Stromal cell of bone marrow (primary cell): ENCODE measurements at regions not wholly inside any gene's neighbourhood (a gene's known extent, or its start where the extent isn't known, plus 50 kb on each side); places are given as distances from the start of the nearest gene placed in this dataset.
A peak's percentile ranks its signal among the peaks of the same experiment; 100 is the strongest.

Experiments used
- DNase-seq: peaks from one replicate; pipeline ENCODE4 v3.0.0-alpha.2; 2012; ENCODE audit warnings: low read depth

DNA sequence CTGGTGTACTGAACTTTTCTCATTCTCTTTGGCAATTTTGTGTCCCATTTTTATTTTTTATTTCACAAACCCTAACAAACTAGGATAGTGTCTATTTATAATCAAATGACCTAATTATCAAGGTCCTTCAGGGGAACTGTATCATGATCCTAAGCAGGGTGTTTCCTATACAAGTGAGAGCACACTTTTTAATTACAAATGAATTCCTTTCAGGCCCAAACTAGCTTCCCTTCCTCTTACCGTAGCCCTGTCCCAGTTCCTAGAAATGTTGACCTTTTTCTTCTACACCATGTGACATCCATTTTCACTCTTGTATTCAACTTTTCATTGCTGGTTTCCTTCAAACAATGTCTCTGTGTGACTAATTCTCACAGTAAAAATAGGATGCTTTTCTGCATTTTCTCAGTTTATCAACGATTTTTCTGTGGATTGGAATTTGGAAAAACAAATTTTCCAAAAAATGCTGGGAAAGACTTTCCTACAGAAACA lies 411.4 kb downstream of the CCDC91 start:
- DNase-seq, result no peak

DNA sequence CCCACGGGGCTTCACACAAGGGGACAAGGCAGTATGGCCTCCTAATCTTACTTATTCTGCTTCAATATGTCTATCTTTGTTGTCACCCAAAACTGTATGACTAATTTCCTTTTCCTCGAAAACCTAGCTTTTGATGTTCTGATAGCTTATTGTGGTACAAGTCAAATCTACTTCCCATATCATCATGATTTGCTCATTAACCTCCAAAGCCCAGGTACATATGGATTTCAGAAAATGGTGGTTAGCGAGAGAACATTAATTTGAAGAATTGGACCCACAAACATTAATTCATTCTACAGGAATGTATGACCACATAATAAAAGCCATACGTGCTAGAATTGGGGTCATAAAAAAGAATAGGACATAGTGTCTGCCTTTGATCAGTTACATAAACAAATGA lies 412.5 kb downstream of the CCDC91 start:
- DNase-seq, result no peak

DNA sequence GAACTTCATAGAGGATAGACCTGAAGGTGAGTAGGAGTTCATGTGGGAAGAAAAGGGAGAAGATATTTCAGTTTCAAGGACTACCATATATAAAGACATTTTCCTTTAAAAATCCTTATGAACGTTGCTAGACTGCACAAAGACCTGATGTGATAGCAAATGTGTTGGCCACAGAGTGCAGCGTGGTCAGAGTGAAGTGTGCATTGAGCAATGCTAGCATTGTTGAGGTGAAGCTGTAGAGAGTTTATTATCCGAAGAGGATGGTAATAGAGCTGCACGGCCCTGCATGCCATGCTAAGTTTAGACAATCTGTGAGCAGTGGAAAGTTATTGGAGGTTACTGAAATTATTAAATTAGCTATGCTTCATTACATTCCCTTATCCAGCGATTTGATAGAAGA lies 413.0 kb downstream of the CCDC91 start:
- no peak for DNase-seq

DNA sequence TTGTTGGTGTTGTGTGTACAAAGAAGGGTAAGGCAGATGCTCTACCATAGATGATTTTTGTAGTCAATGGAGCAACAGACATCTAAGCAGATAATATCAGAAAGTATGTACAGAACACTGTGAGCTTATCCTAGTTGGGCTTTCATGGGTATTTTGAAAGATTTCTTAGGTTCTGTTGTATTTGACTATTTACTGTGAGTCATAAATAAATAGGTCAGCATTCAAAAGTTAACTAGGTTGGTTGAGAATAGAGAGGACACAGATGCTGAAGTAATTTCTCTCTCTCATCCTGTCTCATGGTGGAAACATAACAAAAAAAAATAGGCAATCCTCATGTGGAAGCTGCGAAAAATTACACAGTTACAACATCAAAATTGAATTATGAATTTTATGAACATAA lies 413.5 kb downstream of the CCDC91 start:
- DNase-seq, result no peak

DNA sequence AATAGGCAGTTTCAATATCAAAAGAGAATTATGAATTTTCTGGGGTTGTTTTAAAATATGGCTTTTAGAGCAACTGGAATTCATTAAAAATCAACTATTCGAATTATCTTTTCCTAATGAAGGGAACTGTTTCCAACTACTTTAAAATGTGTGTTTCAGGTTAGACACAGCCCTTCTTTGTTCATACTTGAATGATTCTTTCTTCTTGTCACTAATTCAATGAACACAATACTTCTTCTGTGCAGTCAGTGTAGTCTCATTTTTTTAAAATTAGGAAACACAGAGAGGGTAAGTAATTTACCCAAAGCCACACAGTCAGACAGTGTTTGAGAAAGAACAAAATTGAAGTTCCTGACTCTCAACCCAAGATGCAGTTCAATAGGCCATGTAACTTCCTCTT lies 414.0 kb downstream of the CCDC91 start:
- DNase-seq, result no peak

DNA sequence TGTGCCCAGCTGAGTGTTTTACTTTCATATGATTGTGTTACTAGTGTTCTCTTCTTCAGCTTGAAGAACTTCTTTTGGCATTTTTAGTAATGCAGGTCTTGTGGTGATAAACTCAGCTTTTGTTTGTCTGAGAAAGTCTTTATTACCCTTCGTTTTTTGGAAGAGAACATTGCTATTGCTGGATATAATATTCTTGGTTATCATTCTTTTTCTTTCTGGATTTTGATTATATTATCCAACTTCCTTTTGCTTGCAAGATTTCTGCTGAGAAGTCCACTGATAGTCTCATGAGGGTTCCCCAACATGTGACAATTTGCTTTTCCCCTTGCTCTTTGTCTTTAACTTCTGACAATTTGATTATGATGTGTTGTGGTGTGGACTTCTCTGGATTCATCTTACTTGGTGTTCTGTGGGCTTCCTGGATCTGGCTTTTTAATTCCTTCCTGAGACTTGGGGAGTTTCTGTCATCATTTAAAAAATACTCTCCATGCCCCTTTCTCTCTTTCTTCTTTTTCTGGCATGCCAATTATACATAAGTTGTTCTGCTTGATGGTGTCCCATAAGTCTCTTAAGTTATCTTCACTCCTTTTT lies 416.8 kb downstream of the CCDC91 start:
- no peak for DNase-seq

DNA sequence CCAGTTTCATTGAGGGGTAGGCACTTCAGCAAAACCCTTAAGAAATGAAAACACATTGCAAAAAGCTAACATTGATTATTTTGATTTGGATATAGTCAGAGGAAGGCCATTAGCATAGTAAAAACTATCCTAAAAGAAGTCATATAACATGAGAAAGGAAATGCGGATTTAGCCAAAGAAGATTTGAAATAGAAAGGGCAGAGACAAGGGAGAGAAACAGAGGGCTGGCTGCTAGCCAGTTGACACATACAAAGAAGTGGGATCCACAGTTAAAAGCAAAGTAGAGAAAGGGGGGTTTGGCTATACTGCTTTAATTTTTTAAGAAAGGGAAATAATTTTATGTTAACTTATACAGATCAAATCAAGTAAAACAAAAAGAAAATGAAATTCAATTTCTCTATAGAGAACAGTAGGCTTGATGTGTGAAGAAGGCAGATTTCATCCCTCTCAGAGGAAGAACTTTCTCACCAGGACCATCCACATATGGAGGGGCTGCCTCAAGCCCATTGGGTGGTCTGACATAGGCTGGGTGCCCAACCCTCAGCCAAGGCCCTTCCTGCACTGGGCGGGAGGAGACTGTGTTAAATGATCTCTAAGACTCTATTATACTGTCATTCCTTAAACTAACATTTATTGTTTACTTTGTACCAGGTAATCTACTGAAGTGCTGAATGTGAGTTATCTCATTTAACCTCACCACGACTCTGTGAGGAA lies 420.3 kb downstream of the CCDC91 start:
- no peak for DNase-seq

DNA sequence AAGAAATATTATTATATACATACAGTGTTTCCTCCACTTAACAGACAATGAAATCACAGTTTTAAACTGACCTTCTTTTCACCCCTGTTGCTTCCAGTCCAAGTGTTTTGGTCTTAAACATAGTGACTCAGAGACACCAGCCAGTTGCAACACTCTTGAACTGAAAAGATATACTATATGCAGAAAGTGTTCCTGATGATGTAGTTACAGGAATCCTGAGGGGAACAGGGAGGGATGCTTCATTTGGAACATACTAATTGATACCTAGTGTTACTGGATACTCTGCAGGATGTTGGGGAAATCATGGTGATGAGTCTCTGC lies 420.8 kb downstream of the CCDC91 start:
- peak; percentile 92 for DNase-seq

DNA sequence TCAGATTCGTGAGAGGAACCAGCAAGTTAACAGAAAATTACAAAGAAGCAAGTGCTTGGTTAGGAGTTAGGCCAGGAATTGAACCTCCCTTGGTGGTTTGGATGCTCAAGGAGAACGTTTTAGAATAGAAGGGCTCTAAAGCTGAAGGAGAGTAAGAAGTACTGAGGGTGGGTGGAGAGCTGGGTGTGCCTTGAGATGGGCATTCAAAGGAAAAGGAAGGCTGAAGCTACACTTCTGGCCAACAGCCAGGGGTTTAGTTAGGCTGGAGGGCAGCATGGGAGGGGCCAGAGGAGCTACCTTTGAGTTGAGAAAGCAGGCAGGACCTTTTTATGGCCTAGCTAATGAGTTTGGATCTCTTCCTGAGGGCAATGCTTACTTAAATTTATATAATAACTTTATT lies 421.2 kb downstream of the CCDC91 start:
- DNase-seq, result no peak

DNA sequence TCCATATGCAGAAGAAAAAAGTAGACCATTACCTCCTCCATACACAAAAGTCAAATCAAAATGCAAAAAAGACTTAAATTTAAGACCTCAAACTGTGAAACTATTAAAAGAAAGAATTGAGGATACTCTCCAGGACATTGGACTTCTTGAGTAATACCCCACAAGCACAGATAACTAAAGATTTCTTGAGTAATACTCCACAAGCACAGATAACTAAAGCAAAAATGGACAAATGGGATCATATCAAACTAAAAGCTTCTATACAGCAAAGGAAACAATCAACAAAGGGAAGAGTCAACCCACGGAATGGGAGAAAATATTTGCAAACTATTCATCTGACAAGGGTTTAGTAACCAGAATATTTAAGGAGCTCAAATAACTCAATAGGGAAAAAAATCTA lies 427.9 kb downstream of the CCDC91 start:
- DNase-seq, result no peak

DNA sequence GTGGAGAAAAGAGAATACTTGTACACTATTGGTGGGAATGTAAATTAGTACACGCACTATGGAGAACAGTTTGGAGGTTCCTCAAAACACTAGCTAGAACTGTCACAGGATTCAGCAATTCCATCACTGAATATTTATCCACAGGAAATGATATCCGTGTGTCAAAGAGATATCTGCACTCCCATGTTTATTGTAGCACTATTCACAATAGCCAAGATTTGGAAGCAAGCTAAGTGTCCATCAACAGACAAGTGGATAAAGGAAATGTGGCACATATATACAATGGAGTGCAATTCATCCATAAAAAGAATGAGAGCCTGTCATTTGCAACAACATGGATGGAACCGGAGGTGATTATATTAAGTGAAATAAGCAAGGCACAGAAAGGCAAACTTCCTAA lies 428.5 kb downstream of the CCDC91 start:
- no peak for DNase-seq

DNA sequence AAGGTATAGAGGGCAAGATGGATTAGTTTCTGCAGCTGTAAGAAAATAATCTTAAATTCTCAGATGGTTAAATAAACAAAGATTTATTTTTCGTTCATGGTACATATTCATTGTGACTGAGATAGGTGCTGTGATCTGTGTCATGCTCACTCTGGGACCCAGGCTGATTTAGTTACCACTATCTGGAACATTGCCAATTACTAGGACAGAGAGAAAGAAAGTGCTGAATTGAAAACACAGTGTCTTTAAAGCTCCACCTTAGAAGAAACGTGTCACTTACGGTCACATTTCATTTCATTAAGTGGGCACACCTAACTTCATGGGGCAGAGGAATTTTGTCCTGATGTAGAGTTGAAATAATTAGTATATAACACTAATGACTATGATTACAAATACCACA lies 430.0 kb downstream of the CCDC91 start:
- no peak for DNase-seq

DNA sequence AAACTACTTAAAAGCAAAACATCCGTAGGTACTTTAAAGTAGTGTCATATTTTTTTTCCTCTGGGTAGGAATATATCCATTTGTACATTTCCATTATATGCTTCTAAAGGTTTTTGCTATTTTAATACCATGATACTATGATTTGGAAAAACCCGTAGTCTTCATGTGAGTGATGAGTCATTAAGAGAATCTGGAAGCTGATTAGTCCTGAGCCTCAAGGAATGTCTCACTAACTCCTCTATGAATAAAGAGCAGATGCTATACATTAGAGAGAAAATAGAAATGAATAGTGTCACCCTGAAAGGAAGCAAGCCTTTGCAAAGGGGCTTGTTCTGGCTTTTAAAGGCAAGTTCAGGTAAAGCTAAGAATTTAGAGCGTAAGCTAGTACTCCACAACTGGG lies 432.1 kb downstream of the CCDC91 start:
- peak; percentile 25 for DNase-seq

DNA sequence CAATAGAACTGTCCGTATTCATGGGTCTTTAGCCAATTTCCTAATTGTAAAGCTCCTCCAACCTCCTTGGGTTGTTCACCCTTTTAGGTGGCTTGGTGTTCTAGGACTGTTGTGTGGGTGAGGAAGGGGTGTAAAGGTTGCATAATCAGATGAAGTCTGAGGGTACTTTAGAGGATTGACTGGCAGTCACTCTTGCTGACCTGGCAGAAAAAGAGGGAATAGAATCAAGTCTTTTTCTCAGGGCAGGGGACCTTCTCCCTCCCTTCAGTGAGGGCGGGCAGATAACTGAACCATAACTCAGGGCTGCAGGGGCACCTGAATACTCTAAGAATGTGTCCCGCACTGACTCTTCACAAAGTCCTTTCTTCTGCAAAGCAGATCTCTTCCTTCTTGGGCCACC lies 436.2 kb downstream of the CCDC91 start:
- DNase-seq, result no peak

DNA sequence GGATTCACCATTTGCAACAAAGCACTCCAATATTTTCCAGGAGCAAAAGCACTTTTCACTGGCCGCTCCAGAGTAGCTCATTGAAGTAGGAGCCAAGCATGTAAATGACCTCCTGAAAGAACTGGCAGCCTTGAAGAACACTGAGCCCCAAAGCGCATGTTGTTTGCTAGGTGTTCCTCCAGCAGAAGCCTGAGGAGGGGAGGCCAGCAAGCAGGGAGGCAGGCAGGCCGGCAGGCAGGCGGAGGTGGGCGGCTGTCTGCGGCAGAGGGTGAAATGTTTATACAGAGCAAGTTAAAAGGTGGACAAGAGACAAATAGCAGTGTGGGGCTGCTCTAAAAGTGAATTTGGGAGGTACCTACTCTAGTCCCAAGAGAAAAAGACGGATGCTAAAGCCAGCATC lies 439.4 kb downstream of the CCDC91 start:
- DNase-seq, result no peak

DNA sequence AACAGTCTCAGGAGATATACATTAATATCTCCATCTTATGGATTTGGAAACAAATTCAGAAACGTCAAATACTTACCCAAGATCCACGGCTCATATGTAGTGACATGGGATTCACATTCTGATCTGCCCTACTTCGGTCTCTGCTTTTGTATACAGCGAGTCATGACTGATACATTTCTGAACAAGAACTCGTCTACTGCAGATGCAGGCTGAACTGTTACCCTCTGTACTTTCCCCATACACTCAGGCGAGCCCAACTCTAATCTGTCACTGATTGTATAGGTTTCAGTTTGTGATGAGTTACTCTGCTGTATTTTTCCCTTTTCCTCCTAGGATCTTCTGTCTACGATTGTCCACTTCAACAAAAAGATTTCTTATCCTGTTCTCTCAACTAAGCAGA lies 441.6 kb downstream of the CCDC91 start:
- no peak for DNase-seq

DNA sequence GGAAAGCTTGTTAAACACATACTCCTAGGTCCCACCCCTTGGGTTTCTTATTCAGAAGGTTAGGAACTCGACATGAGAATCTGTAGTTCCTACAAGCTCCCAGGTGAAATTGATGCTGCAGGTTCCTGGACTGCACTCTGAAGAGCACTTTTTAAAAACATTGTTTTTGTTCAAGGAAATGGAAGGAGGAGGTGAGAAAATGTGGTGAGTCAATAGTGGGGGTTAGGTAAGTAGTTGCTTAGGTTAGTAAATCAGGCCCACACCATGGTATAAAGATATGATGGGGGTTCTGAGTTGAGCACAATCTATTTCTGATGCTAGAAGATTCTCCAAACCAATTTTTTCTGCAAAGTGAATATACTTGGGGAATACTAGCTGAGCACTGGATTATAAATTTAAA lies 450.3 kb downstream of the CCDC91 start:
- no peak for DNase-seq

DNA sequence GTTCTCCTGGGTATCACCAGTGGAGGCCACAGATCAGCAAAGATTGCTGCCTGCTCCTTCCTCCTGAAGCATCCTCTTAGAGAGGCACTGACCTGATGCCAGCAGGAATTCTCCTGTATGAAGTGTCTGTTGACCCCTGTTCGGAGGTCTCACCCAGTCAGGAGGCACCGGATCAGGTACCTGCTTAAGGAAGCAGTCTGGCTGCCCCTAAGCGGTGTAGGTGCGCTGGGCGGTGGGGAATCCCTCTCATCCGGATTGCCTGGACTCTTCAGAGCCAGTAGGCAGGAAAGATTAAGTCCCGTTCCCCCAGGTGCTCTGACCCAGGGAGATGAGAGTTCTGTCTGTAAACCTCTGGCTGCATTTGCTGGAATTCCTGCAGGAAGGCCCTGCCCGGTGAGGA lies 455.2 kb downstream of the CCDC91 start:
- no peak for DNase-seq

DNA sequence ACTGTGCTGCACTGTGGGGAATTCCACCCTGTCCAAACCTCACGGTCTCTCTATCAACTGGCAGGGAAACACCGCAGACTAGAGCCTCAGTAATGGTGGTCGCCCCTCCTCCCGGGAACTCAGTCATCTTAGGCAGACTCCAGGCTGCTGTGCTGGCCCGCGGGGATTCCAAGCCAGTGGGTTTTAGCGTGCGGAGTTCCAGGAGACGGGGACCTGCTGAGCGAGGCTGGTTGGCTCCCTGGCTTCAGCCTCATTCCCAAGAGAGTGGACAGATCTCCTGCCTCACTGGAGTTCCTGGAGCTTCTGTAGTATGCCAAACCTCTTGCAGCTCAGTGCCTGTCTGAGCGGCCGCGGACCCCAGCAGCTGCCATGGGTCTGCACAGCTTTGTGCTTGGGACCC lies 455.6 kb downstream of the CCDC91 start:
- no peak for DNase-seq

DNA sequence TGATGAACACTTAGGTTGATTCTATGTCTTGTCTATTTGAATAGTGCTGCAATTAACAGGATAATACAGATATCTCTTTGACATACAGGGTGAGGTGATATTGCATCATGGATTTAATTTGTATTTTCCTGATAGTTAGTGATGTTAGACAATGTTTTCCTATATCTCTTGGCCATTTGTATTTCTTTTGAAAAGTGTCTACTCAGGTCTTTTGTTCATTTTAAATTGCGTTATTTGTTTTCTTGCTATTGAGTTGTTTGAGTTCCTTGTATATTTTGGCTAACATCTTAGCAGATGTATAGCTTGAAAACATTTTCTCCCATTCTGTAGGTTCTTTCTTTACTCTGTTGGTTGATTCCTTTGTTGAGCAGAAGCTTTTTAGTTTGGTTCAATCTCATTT lies 460.6 kb downstream of the CCDC91 start:
- no peak for DNase-seq

DNA sequence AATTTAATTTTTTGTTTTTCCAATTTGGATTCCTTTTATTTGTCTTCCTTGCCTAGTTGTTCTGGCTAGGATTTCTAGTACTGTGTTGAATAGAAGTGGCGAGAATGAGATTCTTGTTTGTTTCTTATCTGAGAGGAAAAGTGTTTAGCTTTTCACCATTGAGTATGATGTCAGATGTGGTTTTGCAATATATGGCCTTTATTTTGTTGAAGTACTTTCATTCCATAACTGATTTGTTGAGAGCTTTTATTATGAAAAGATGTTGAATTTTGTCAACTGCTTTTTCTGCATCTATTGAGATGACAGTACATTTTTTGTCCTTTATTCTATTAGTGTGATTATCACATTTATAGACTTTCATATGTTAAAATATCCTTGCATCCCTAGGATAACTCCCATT lies 462.0 kb downstream of the CCDC91 start:
- DNase-seq, result no peak

DNA sequence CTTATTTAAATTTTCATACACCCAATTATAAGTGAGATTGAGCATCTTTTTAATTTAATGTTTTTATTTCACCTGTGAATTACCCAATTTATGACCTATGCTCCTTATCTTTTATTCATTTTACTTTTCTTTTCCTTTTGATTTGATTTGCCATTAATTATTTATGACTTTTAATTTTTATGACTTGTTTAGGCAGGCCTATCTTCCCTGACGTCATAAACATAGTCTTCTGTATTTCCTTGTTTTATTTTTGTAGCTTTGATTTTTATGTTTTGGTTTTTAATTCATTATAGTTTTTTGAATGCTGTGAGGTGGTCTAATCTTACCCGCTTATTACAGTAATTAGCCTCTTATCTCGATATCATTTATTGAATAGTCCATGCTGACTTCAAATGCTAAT lies 467.1 kb upstream of the FAR2 start:
- DNase-seq, result no peak

DNA sequence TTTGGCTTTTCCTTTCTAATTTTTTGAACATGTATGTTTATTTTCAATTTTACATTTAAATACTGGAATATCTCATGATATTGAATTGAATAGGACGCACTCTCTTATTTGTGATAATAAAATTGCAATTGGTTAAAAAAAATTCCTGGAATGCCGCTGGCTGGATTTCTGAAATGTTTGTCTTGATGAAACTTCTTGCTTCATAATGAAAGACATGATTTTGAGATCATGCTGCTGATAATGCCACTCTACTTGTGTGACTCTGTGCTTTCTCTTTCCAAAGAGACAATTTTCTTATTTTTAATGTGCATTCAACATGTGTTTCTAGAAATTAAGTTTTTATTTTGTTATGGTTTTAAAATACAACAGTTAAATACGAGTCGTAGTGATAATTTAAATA lies 465.7 kb upstream of the FAR2 start:
- DNase-seq, result no peak

DNA sequence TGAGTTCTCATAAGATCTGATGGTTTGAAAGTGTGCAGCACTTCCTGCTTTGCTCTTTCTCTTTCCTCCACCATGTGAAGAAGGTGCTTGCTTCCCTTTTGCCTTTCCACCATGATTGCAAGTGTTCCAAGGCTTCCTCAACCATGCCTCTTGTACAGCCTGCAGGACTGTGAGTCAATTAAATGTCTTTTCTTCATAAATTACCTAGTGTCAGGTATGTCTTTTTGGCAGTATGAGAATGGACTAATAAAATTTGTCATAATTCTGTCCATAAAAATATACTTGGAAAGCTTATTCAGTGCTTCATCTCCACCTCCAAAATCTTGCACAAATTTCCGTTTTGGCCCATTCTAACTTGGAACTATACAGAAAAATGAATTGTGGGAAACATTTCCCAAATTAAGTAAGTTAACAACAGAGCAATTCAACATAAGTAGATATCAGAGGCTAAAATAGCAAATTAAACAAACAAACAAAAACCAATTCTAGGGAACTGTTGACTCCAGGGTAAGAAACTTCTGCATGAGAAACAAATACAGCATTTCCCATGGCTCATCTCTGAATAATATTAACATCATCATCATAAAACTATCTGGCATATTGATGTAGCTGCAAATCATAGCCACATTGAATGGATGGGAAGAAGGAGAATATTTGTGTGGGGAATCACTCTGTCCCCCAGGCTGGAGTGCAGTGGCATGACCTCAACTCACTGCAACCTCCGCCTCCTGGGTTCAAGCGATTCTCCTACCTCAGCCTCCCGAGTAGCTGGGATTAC lies 459.5 kb upstream of the FAR2 start:
- DNase-seq, result no peak
